Thyroid gland (tissue), 4 donors: ENCODE measurements at regions not wholly inside any gene's neighbourhood (a gene's known extent, or its start where the extent isn't known, plus 50 kb on each side); places are given as distances from the start of the nearest gene placed in this dataset.

Source experiments
- DNase-seq, 2 donors: peaks; one replicate each; pipeline ENCODE4 v3.0.0-alpha.2; 2019
- H3K27ac ChIP-seq, 3 donors: fragments of 200-600 bp; sonication (generic); 1 replicate in 2 of 3; 2 replicates in 1 of 3; pipeline ENCODE4 v1.5.1; 2016 to 2019; ENCODE audit warnings: mild to moderate bottlenecking in 1 of 3, moderate library complexity in 1 of 3
- H3K27me3 ChIP-seq: fragments of 200-600 bp; sonication (generic); one replicate; pipeline ENCODE4 v1.5.1; 2019
- H3K36me3 ChIP-seq, 2 donors: fragments of 200-600 bp; sonication (generic); one replicate each; pipeline ENCODE4 v1.5.1; 2016 to 2019
- H3K4me1 ChIP-seq, 2 donors: fragments of 200-600 bp; sonication (generic); one replicate each; pipeline ENCODE4 v1.5.1; 2017 to 2019
- H3K4me3 ChIP-seq, 3 donors: fragments of 200-600 bp; sonication (generic); replicated peaks in 1 of 3; 1 replicate in 2 of 3; 2 replicates in 1 of 3; pipeline ENCODE4 v1.5.1; 2016; ENCODE audit warnings: mild to moderate bottlenecking in 1 of 3
- H3K9me3 ChIP-seq: fragments of 200-600 bp; sonication (generic); one replicate; pipeline ENCODE4 v1.5.1; 2017
- POLR2A ChIP-seq, 2 donors: fragments of 450-650 bp; IDR thresholded peaks; one replicate each; pipeline ENCODE4 v1.6.1; 2017; ENCODE audit warnings: antibody characterized with exemption in 2 of 2, mild to moderate bottlenecking in 2 of 2, moderate library complexity in 1 of 2
- WGBS, 2 donors: methylation state at CpG; one replicate each; pipeline ENCODE4 v1.1.5; 2017; 5-methylcytosine and 5-hydroxymethylcytosine counted together
- intact Hi-C: fragments of 100-400 bp; cut with DNase I; formaldehyde crosslinking; loops from one replicate; pipeline ENCODE4 v1.15.1; 2023
- TF ChIP-seq, protein P1 (sequence below), 6 experiments: fragments of 200-600 bp in 3 of 6; fragments of 450-650 bp in 3 of 6; sonication (generic) in 3 of 6; IDR thresholded peaks; one replicate each; pipeline ENCODE4 v1.5.1; 2016 to 2019; ENCODE audit warnings: antibody characterized with exemption in 6 of 6, mild to moderate bottlenecking in 2 of 6, inconsistent platforms in 1 of 6, moderate library complexity in 1 of 6

DNA sequence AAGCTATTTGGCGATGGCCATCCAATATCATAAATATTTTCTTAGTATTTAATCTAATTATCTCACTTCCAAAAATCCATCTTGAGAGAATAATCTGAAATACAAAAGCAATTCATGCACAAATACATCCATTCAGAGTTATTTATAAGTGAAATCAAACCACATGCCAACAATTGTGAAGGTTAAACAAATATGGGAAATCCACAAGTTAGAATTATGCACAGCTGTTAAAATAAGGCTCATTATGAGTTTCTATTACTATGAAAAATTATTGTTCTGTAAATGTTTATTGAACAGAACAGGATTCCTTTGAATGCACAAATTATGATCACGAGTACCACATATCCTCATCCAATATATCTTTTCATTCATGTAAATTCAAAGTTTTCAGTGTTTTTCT is 267.7 kb downstream of the PLOD2 start:
- Histone ChIP-seq H3K4me3 (no peak overlapping the region), H3K9me3 (no peaks in the 10 kb centered on the region), H3K27me3 (no peaks in the 10 kb centered on the region), H3K36me3 (no peaks in the 10 kb centered on the region), H3K4me1 (no peaks in the 10 kb centered on the region), H3K27ac (no peak overlapping the region)
- DNase-seq: no peak
- WGBS, 2 donors: 87 to 89% methylated on average over 2 of the region's 2 CpGs
- intact Hi-C loops: no loop called here
- no peak for TF ChIP-seq POLR2A (IDR thresholded peaks at IDR 0.05)
- TF ChIP-seq, protein P1, sequence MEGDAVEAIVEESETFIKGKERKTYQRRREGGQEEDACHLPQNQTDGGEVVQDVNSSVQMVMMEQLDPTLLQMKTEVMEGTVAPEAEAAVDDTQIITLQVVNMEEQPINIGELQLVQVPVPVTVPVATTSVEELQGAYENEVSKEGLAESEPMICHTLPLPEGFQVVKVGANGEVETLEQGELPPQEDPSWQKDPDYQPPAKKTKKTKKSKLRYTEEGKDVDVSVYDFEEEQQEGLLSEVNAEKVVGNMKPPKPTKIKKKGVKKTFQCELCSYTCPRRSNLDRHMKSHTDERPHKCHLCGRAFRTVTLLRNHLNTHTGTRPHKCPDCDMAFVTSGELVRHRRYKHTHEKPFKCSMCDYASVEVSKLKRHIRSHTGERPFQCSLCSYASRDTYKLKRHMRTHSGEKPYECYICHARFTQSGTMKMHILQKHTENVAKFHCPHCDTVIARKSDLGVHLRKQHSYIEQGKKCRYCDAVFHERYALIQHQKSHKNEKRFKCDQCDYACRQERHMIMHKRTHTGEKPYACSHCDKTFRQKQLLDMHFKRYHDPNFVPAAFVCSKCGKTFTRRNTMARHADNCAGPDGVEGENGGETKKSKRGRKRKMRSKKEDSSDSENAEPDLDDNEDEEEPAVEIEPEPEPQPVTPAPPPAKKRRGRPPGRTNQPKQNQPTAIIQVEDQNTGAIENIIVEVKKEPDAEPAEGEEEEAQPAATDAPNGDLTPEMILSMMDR (IDR thresholded peaks at IDR 0.05): no peak

DNA sequence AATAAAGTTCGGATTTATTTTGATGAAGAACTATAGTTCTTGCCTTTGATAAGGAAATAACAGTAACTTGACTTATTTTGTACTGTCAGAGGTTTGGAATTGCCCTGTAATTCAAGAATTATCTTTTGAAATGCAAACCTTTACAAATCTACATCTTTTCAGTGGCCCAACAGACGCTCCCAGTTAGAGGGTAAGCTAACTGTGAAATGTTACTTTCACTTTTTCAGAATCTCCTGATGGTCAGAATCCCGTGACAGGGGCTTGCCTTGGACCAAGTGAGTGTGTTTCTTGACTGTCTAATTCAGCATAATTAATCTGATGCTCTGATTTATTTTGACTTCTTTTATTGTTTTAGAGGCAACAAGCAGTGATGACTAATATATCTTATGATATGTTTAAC is 262.5 kb downstream of the PLOD2 start:
- DNase-seq: no peak
- 78 to 82% methylated on average over 3 of the region's 3 CpGs for WGBS, 2 donors
- intact Hi-C loops: no loop called here
- Histone ChIP-seq H3K36me3 (no peaks in the 10 kb centered on the region), H3K4me1 (no peaks in the 10 kb centered on the region), H3K27ac (no peak overlapping the region), H3K27me3 (no peaks in the 10 kb centered on the region), H3K4me3 (no peak overlapping the region), H3K9me3 (no peaks in the 10 kb centered on the region)
- TF ChIP-seq, protein P1 (IDR thresholded peaks at IDR 0.05): no peak
- no peak for TF ChIP-seq POLR2A (IDR thresholded peaks at IDR 0.05)

DNA sequence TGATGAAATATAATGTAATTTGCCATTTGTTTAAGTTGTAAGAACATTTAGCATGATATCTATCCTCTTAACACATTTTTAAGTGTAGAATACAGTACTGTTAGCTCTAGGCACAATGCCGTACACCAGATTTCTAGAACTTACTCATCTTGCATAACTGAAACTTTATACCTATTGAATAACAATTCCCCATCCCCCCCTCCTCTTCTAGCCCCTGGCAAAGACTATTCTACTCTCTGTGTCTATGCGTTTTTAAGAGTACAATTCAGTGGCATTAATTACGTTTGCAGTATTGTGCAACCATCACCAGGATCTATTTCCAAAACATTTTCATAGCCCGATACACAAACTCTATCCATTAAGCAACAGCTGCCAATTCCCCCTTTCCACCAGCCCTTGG is 261.7 kb downstream of the PLOD2 start:
- Histone ChIP-seq H3K4me1 (no peaks in the 10 kb centered on the region), H3K36me3 (no peaks in the 10 kb centered on the region), H3K27ac (no peak overlapping the region), H3K4me3 (no peak overlapping the region), H3K27me3 (no peaks in the 10 kb centered on the region), H3K9me3 (no peaks in the 10 kb centered on the region)
- no peak for DNase-seq
- intact Hi-C loops: no loop called here
- no peak for TF ChIP-seq POLR2A (IDR thresholded peaks at IDR 0.05)
- TF ChIP-seq, protein P1 (IDR thresholded peaks at IDR 0.05): no peak
- WGBS, 2 donors: 66% methylated on average over 4 of the region's 4 CpGs

DNA sequence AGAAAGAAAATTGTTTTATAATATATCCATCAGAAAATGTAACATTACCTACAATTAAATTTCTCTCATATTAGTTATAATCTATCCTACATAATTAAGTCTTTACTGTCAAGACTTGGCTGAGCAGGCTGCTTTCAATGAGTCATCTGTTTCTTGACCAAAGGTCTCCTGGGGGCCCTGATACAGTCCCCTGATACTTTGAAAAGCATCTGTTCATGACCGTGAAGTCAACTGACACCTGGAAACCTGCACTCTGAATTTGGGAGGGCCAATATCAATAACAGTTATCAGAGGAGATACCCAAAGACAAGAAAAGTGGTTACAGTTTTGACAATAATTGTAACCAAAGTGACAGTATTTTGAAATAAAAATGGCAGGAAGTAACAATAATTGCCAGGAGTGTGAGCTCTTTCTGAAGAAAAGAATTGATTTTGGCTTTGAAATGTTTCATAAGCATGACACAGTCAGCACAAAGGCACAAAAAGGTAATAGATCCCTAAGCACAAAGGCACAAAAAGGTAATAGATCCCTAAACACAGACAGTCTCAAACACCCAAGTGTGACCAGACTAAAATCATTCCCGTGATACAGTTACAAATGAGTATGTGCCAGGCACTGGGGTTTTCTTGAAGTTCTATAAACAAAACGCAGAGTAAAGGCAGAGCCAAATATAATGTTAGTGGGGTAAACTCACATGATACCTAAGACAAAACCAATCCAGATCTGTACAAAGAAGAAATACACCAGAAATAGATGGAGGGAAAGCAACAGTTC is 260.7 kb downstream of the PLOD2 start:
- no peaks in the 10 kb centered on the region for H3K9me3 ChIP-seq
- H3K36me3 ChIP-seq: no peaks in the 10 kb centered on the region
- intact Hi-C loops: no loop called here
- H3K27me3 ChIP-seq: no peaks in the 10 kb centered on the region
- no peak for TF ChIP-seq POLR2A (IDR thresholded peaks at IDR 0.05)
- TF ChIP-seq, protein P1 (IDR thresholded peaks at IDR 0.05): no peak
- H3K4me1 ChIP-seq: no peaks in the 10 kb centered on the region
- WGBS, 2 donors: 71 to 90% methylated on average over 3 of the region's 3 CpGs
- H3K27ac ChIP-seq: no peak overlapping the region
- no peak for DNase-seq
- no peak overlapping the region for H3K4me3 ChIP-seq

DNA sequence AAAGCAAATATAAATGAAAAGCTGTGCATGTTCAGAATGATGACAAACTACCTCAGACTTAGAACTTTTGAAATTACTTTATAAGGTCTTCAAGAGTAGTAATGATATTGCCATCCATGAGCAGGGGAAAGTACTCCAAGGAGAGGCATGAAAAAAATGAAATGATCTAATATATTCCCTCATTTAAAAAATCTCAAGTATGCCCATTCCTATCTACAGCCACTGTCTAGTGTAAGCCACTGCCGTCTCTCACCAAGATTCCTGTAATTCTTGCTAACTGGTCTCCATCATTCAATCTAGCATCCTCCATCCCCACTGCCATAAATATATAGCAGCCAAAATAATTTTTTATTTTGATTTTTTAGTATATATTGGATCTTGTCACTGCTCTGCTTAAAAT is 258.8 kb downstream of the PLOD2 start:
- H3K36me3 ChIP-seq: no peaks in the 10 kb centered on the region
- no peaks in the 10 kb centered on the region for H3K4me1 ChIP-seq
- DNase-seq: no peak
- 40 to 98% methylated on average over 1 of the region's 1 CpG for WGBS, 2 donors
- no peak overlapping the region for H3K4me3 ChIP-seq
- no peaks in the 10 kb centered on the region for H3K27me3 ChIP-seq
- intact Hi-C loops: no loop called here
- TF ChIP-seq, protein P1 (IDR thresholded peaks at IDR 0.05): no peak
- TF ChIP-seq POLR2A (IDR thresholded peaks at IDR 0.05): no peak
- H3K9me3 ChIP-seq: no peaks in the 10 kb centered on the region
- H3K27ac ChIP-seq: no peak overlapping the region
